Astrocyte of the spinal cord (primary cell): ENCODE measurements at regions not wholly inside any gene's neighbourhood (a gene's known extent, or its start where the extent isn't known, plus 50 kb on each side); places are given as distances from the start of the nearest gene placed in this dataset.

Experiments used
- DNase-seq: peaks from one replicate; pipeline ENCODE4 v3.0.0; 2011; ENCODE audit warnings: low read depth, low spot score
- H3K4me3 ChIP-seq: 2 replicates; pipeline ENCODE4 v1.5.1; 2011; ENCODE audit warnings: low read depth, mild to moderate bottlenecking, low read length, moderate library complexity
- CTCF ChIP-seq: IDR thresholded peaks from 2 replicates; pipeline ENCODE4 v1.5.1; 2012; ENCODE audit warnings: low read depth, mild to moderate bottlenecking, low read length, inconsistent platforms
- in situ Hi-C: cut with HindIII; loops from 2 replicates; pipeline ENCODE4 v1.10.0; 2017; ENCODE audit warnings: low sequenced_read_pairs

GRCh38 chr7:67588631-67589030 is 592.0 kb downstream of the TYW1 start:
- DNase-seq = no peak
- no peak overlapping the region for H3K4me3 ChIP-seq
- in situ Hi-C loops = no loop called here
- TF ChIP-seq CTCF = no peak

GRCh38 chr7:67589183-67589582 is 592.5 kb downstream of the TYW1 start:
- in situ Hi-C loops = no loop called here
- TF ChIP-seq CTCF = no peak
- no peak for DNase-seq
- H3K4me3 ChIP-seq = no peak overlapping the region

- no peak for DNase-seq
- no peak for TF ChIP-seq CTCF
- in situ Hi-C loops = no loop called here
- no peak overlapping the region for H3K4me3 ChIP-seq
Observed at GRCh38 chr7:67590649-67591048, 594.0 kb downstream of the TYW1 start.

GRCh38 chr7:67593794-67594193 is 597.2 kb downstream of the TYW1 start:
- in situ Hi-C loops = no loop called here

GRCh38 chr7:67595431-67596180 is 599.0 kb downstream of the TYW1 start:
- in situ Hi-C loops = no loop called here
- no peak for TF ChIP-seq CTCF
- H3K4me3 ChIP-seq = no peak overlapping the region
- DNase-seq = no peak

More at GRCh38 chr7:67593794-67594193, 597.2 kb downstream of the TYW1 start:
- no peak overlapping the region for H3K4me3 ChIP-seq
- no peak for DNase-seq
- no peak for TF ChIP-seq CTCF

- no peak for DNase-seq
- H3K4me3 ChIP-seq = no peak overlapping the region
- in situ Hi-C loops = no loop called here
- TF ChIP-seq CTCF = no peak
Observed at GRCh38 chr7:67597161-67597560, 600.5 kb downstream of the TYW1 start.
